ENCODE measurements at regions not wholly inside any gene's neighbourhood (a gene's known extent, or its start where the extent isn't known, plus 50 kb on each side); places are given as distances from the start of the nearest gene placed in this dataset.

DNA sequence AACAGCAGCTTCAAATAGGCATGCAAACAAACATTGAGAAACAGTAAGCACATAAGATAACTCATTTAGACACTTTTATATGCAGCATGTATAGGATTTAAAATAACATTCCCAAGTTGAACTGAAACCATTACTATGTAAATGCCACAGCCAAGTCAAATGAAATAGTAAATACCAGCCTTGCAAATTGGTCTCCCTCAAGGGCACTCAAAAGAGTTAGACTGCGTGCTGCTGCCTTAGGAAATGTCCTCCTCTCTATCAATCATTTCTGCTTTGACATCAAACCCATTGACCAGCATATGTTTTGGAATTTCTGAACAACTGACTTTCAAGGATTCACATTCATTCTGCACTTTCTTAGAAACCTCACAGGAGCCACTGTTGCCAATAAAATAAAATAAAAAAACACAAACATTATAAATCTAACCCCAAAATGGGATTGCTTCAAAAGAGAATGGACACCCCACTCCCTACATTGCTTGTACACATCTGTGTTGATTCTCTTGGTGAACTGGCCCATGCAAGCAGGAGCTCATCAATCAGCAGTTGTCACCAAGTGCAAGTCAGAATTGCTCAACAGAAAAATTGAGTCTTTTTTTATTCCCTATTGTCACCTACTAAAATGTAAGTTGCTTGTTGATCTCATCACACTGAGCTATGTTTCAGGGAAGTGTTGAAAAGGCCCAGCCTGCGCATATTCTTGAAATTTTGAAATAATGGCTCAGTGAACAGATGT lies 256.2 kb downstream of the DAD1 start:
- H3K4me3 ChIP-seq (ENCODE audit: control extremely low read depth in 1 of 5, extremely low read depth in 1 of 5, insufficient read depth in 1 of 5, low read depth in 2 of 5, low read length in 4 of 5): no peak overlapping the region
- CTCF ChIA-PET: interaction anchor here (1.3 kb wide), 1 partner anchor 13 kb away, joined by 3 read pairs; no protein-coding TSS in a partner anchor
- no peak overlapping the region for H3K27ac Mint-ChIP-seq
- no peak overlapping the region for H3K9ac ChIP-seq (ENCODE audit: low read length)
- no peak overlapping the region for H2AFZ ChIP-seq (ENCODE audit: insufficient read depth, low read depth, low read length, poor library complexity, severe bottlenecking)
- H3K36me3 ChIP-seq (replicated peaks in 1 of 2; ENCODE audit: control extremely low read depth in 1 of 2, control insufficient read depth in 1 of 2, extremely low read depth in 1 of 2, insufficient read depth in 2 of 2, low read length in 1 of 2): no peaks in the 10 kb centered on the region
- intact Hi-C loops (cut with micrococcal nuclease): no loop called here
- TF ChIP-seq EZH2 (IDR thresholded peaks at IDR 0.05; ENCODE audit: borderline replicate concordance, insufficient read depth, low read depth, low read length, poor library complexity, severe bottlenecking): no peak
- TF ChIP-seq, protein P1, sequence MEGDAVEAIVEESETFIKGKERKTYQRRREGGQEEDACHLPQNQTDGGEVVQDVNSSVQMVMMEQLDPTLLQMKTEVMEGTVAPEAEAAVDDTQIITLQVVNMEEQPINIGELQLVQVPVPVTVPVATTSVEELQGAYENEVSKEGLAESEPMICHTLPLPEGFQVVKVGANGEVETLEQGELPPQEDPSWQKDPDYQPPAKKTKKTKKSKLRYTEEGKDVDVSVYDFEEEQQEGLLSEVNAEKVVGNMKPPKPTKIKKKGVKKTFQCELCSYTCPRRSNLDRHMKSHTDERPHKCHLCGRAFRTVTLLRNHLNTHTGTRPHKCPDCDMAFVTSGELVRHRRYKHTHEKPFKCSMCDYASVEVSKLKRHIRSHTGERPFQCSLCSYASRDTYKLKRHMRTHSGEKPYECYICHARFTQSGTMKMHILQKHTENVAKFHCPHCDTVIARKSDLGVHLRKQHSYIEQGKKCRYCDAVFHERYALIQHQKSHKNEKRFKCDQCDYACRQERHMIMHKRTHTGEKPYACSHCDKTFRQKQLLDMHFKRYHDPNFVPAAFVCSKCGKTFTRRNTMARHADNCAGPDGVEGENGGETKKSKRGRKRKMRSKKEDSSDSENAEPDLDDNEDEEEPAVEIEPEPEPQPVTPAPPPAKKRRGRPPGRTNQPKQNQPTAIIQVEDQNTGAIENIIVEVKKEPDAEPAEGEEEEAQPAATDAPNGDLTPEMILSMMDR (IDR thresholded peaks at IDR 0.05): no peak
- H3K4me1 ChIP-seq (ENCODE audit: control insufficient read depth in 2 of 2, insufficient read depth in 2 of 2, low read length in 2 of 2): no peaks in the 10 kb centered on the region
- peaks cover 0 to 21% (median 9%) of the 10 kb centered on the region in 3 donors for H3K9me3 ChIP-seq (ENCODE audit: control extremely low read depth in 1 of 3, control insufficient read depth in 2 of 3, insufficient read depth in 1 of 3, low read length in 2 of 3)
- no peaks in the 10 kb centered on the region for H3K79me2 ChIP-seq (ENCODE audit: control insufficient read depth, insufficient read depth, low read length)
- peaks cover 3% of the 10 kb centered on the region for H3K4me1 Mint-ChIP-seq
- peaks cover 12% of the 10 kb centered on the region for H3K9me3 Mint-ChIP-seq (ENCODE audit: insufficient read depth)
- H3K27ac ChIP-seq (ENCODE audit: low read length in 2 of 2): no peak overlapping the region
- peaks cover 0 to 5% (median 0%) of the 10 kb centered on the region in 4 experiments for H3K27me3 ChIP-seq (replicated peaks in 1 of 4; ENCODE audit: control extremely low read depth in 1 of 4, control insufficient read depth in 3 of 4, insufficient read depth in 4 of 4, low read length in 3 of 4)
- H3K4me3 Mint-ChIP-seq: no peak overlapping the region
- no peak for DNase-seq
- POLR2A ChIA-PET: no interaction called here
- H4K20me1 ChIP-seq (ENCODE audit: control insufficient read depth, insufficient read depth, low read length, poor library complexity, severe bottlenecking): no peaks in the 10 kb centered on the region
- whole genome bisulfite sequencing (ENCODE audit: insufficient coverage): 80% methylated on average over 1 of the region's 2 CpGs
- H3K27me3 Mint-ChIP-seq: peaks cover 5% of the 10 kb centered on the region
- ATAC-seq (ENCODE audit: low read depth): no peak
- H3K4me2 ChIP-seq (replicated peaks; ENCODE audit: low read depth, low read length, poor library complexity, severe bottlenecking): no peak overlapping the region

DNA sequence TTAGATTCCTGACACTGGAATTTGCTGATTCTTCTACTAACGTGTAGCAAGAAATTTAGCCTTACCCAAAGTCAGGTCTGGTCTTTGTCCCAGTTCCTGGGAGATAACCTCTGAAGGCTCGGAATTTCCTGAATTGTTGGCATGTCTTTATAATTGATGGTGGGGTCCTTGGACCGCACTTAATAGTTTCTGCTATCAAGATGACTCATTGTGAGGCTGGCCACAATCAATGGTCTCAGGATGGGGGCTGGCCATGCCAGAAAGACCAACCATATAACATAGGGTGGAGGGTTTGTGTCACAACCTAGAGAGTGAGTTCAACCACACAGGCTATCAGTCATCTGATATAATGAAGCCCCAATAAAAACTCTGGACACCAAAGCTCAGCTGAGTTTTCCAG lies 259.7 kb downstream of the DAD1 start:
- 52% methylated on average over 2 of the region's 3 CpGs for WGBS (ENCODE audit: insufficient coverage)
- Histone ChIP-seq H3K27me3 (replicated peaks in 1 of 4; ENCODE audit: control extremely low read depth in 1 of 4, control insufficient read depth in 3 of 4, insufficient read depth in 4 of 4, low read length in 3 of 4) (peaks cover 0 to 5% (median 0%) of the 10 kb centered on the region in 4 experiments), H4K20me1 (ENCODE audit: control insufficient read depth, insufficient read depth, low read length, poor library complexity, severe bottlenecking) (no peaks in the 10 kb centered on the region), H2AFZ (ENCODE audit: insufficient read depth, low read depth, low read length, poor library complexity, severe bottlenecking) (no peak overlapping the region), H3K4me3 (ENCODE audit: control extremely low read depth in 1 of 5, extremely low read depth in 1 of 5, insufficient read depth in 1 of 5, low read depth in 2 of 5, low read length in 4 of 5) (no peak overlapping the region), H3K9ac (ENCODE audit: low read length) (no peak overlapping the region), H3K27ac (ENCODE audit: low read length in 2 of 2) (no peak overlapping the region), H3K36me3 (replicated peaks in 1 of 2; ENCODE audit: control extremely low read depth in 1 of 2, control insufficient read depth in 1 of 2, extremely low read depth in 1 of 2, insufficient read depth in 2 of 2, low read length in 1 of 2) (no peaks in the 10 kb centered on the region), H3K9me3 (ENCODE audit: control extremely low read depth in 1 of 3, control insufficient read depth in 2 of 3, insufficient read depth in 1 of 3, low read length in 2 of 3) (peaks cover 0 to 24% (median 11%) of the 10 kb centered on the region in 3 donors), H3K4me1 (ENCODE audit: control insufficient read depth in 2 of 2, insufficient read depth in 2 of 2, low read length in 2 of 2) (no peaks in the 10 kb centered on the region), H3K4me2 (replicated peaks; ENCODE audit: low read depth, low read length, poor library complexity, severe bottlenecking) (no peak overlapping the region), H3K79me2 (ENCODE audit: control insufficient read depth, insufficient read depth, low read length) (no peaks in the 10 kb centered on the region)
- intact Hi-C loops (cut with micrococcal nuclease): no loop called here
- Mint-ChIP-seq H3K4me3 (no peak overlapping the region), H3K4me1 (no peaks in the 10 kb centered on the region), H3K9me3 (ENCODE audit: insufficient read depth) (peaks cover 17% of the 10 kb centered on the region), H3K27me3 (peaks cover 9% of the 10 kb centered on the region), H3K27ac (no peak overlapping the region)
- TF ChIP-seq EZH2 (IDR thresholded peaks at IDR 0.05; ENCODE audit: borderline replicate concordance, insufficient read depth, low read depth, low read length, poor library complexity, severe bottlenecking): no peak
- TF ChIP-seq, protein P1 (IDR thresholded peaks at IDR 0.05): no peak
- DNase-seq: no peak
- no peak for ATAC-seq (ENCODE audit: low read depth)
- ChIA-PET POLR2A (no interaction called here), CTCF (no interaction called here)
